ENCODE measurements at regions not wholly inside any gene's neighbourhood (a gene's known extent, or its start where the extent isn't known, plus 50 kb on each side); places are given as distances from the start of the nearest gene placed in this dataset.

- no peak overlapping the region for H3K9ac ChIP-seq (ENCODE audit: insufficient read depth in 1 of 2, low read depth in 2 of 2, low read length in 2 of 2)
- no peak overlapping the region for H3K4me3 ChIP-seq
- DNase-seq (ENCODE audit: extremely low read depth in 1 of 4, low spot score in 3 of 4), result no peak
- intact Hi-C loops (cut with micrococcal nuclease) (no loop called here), in situ Hi-C loops (cut with MboI) (no loop called here)
- POLR2A ChIA-PET, result no interaction called here
- H3K4me2 ChIP-seq (ENCODE audit: insufficient read depth, low read length), result no peak overlapping the region
- no peaks in the 10 kb centered on the region for H3K4me1 ChIP-seq (replicated peaks in 1 of 2; ENCODE audit: control insufficient read depth in 2 of 2, insufficient read depth in 2 of 2, low read length in 2 of 2)
- no peak overlapping the region for H2AFZ ChIP-seq (ENCODE audit: low read depth, low read length)
- FAIRE-seq, result no peak
- CTCF ChIA-PET (ENCODE audit: low intra/inter-chr PET ratio), result no interaction called here
- no peaks in the 10 kb centered on the region for H3K9me3 ChIP-seq (replicated peaks; ENCODE audit: control insufficient read depth, insufficient read depth, low read depth, low read length)
- H3K9me1 ChIP-seq (ENCODE audit: control insufficient read depth, insufficient read depth, low read length), result no peaks in the 10 kb centered on the region
- 3% methylated on average over 5 of the region's 5 CpGs for WGBS (ENCODE audit: insufficient coverage, low coverage, missing lambda C conversion rate)
- no peaks in the 10 kb centered on the region for H3K27me3 ChIP-seq (ENCODE audit: control insufficient read depth in 2 of 2, insufficient read depth in 2 of 2, low read length in 2 of 2)
- no peaks in the 10 kb centered on the region for H3K79me2 ChIP-seq (ENCODE audit: control insufficient read depth, insufficient read depth, low read length)
- H3K27ac ChIP-seq (ENCODE audit: extremely low read depth, low read depth, low read length), result no peak overlapping the region
- no peaks in the 10 kb centered on the region for H4K20me1 ChIP-seq (replicated peaks; ENCODE audit: control insufficient read depth, insufficient read depth, low read length)
- no peaks in the 10 kb centered on the region for H3K36me3 ChIP-seq (ENCODE audit: control insufficient read depth, insufficient read depth, low read length)
- no peak for ATAC-seq
- BruUV-seq (replicated peaks), result no TSS peak
- TF ChIP-seq ZBTB8A (IDR thresholded peaks at IDR 0.05; ENCODE audit: partially characterized antibody) (no peak), RHOXF2B (CRISPR knock-in tag; conservative IDR thresholded peaks at IDR 0.05) (no peak), NR0B1 (IDR thresholded peaks at IDR 0.05; ENCODE audit: partially characterized antibody) (no peak), E2F5 (CRISPR knock-in tag; IDR thresholded peaks at IDR 0.05) (no peak), HMGN3 (IDR thresholded peaks at IDR 0.05; ENCODE audit: borderline replicate concordance, extremely low read depth, insufficient read length, low read depth, low read length) (no peak), TARDBP (IDR thresholded peaks at IDR 0.05) (no peak), CBFA2T2 (conservative IDR thresholded peaks at IDR 0.05) (no peak), FOXP1 (CRISPR knock-in tag; IDR thresholded peaks at IDR 0.05) (no peak), SMARCA5 (IDR thresholded peaks at IDR 0.05) (no peak), ZNF277 (CRISPR knock-in tag; IDR thresholded peaks at IDR 0.05; ENCODE audit: borderline replicate concordance) (no peak)
Observed at GRCh38 chr2:80706541-80706940, 402.0 kb upstream of the LRRTM1 start.
